ENCODE measurements at regions not wholly inside any gene's neighbourhood (a gene's known extent, or its start where the extent isn't known, plus 50 kb on each side); places are given as distances from the start of the nearest gene placed in this dataset.
"Not testable (repeated sequence)": the region's sequence is repeated elsewhere in the genome, so short reads cannot be mapped to it uniquely, and the experiment has no call there.

DNA sequence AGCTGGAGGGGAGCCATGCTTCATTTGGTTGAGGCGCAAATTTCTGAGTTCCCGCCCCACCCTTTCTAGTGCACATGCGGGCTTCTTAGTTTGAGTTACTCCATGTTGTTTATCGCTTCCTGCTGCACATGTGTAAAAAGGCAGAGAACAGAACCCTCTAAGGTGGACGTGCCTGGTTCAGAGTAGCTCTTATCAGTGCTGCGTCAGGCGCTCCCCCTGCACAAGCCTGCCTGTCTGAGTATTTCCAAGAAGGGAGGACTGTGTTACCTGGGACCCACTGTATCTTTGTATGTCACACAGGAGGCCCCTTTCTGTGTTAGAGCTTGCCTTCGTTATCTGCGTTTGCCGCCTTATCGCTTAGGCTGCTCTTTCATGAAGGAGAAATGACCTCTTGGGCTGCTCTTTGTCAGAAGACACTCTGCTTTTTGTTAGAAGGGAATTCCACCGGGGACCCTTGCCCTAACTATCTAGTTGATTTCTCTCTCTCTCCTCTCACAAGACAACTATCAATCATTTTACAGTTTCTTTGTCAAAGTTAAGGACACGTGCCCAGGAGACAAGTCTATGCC is 532.1 kb downstream of the TGIF2LX start:
- TF ChIP-seq CTCF (conservative IDR thresholded peaks at IDR 0.05; ENCODE audit: low read depth, low read length); EZH2phosphoT487 (IDR thresholded peaks at IDR 0.05; ENCODE audit: borderline replicate concordance, low read length): not testable (repeated sequence)
